Ishikawa (cell line): ENCODE measurements at regions not wholly inside any gene's neighbourhood (a gene's known extent, or its start where the extent isn't known, plus 50 kb on each side); places are given as distances from the start of the nearest gene placed in this dataset.

ENCODE experiments used
- CEBPB ChIP-seq: IDR thresholded peaks from 2 replicates; pipeline ENCODE4 v1.6.1; 2012
- EP300 ChIP-seq: IDR thresholded peaks from 2 replicates; pipeline ENCODE4 v1.6.1; 2012; ENCODE audit warnings: borderline replicate concordance
- MAX ChIP-seq: IDR thresholded peaks from 2 replicates; pipeline ENCODE4 v1.6.1; 2012
- REST ChIP-seq: IDR thresholded peaks from 2 replicates; pipeline ENCODE4 v1.6.1; 2012; ENCODE audit warnings: low read depth, mild to moderate bottlenecking
- TAF1 ChIP-seq: IDR thresholded peaks from 2 replicates; pipeline ENCODE4 v1.6.1; 2012; ENCODE audit warnings: low read depth, mild to moderate bottlenecking

DNA sequence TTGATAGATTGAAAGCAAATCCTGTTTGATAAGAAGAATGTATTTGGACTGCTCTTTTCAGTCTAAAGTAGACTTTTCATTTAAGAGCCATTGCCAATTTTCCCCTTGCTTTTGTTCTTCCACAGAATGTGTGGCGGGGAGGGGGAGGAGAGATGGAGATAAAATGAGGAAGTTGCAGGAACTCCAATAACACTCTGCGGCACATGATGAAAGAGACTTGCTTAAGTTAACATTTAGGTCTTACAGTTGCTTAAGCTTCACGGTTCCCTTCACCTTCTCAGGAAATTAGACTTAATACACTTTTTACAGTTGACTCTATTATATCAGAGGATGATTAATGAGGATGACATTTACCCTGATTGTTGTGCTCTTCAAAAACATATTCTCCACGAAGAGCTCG is 537.3 kb downstream of the TMTC2 start:
- TF ChIP-seq REST = no peak
- no peak for TF ChIP-seq EP300
- no peak for TF ChIP-seq CEBPB
- TF ChIP-seq TAF1 = no peak
- TF ChIP-seq MAX = no peak
